MCF 10A (cell line): ENCODE measurements at regions not wholly inside any gene's neighbourhood (a gene's known extent, or its start where the extent isn't known, plus 50 kb on each side); places are given as distances from the start of the nearest gene placed in this dataset.

ENCODE experiments used
- BruUV-seq: library from RNA; stranded (reverse); fragments of 400-500 nt; replicated peaks from 2 replicates; lab custom pipeline; 2021; lab: Mats Ljungman, UMichigan
- CTCF ChIA-PET: fragments of 300-600 bp; sonication (Branson Sonifier 250); formaldehyde crosslinking; extraction: SDS; loops from one replicate; lab custom pipeline; 2021; ENCODE audit warnings: antibody characterized with exemption, inconsistent platforms; lab: Yijun Ruan, JAX
- POLR2A ChIA-PET: fragments of 300-600, 350-650 bp; sonication (Branson Sonifier 250); formaldehyde crosslinking; extraction: SDS; loops from one replicate; lab custom pipeline; 2020; ENCODE audit warnings: antibody characterized with exemption, inconsistent platforms; lab: Yijun Ruan, JAX
- DNase-seq: peaks from one replicate; pipeline ENCODE4 v3.0.0-alpha.2; 2018; ENCODE audit not compliant: unreplicated experiment
- H3K27ac Mint-ChIP-seq: one replicate; pipeline ENCODE4 v1.8.0; 2022; ENCODE audit warnings: mild to moderate bottlenecking, low read depth, mixed read lengths; ENCODE audit not compliant: unreplicated experiment
- H3K27me3 Mint-ChIP-seq: one replicate; pipeline ENCODE4 v1.8.0; 2022; ENCODE audit warnings: mixed read lengths; ENCODE audit not compliant: insufficient read depth, unreplicated experiment
- H3K36me3 Mint-ChIP-seq: one replicate; pipeline ENCODE4 v1.8.0; 2022; ENCODE audit warnings: mild to moderate bottlenecking, moderate library complexity, mixed read lengths; ENCODE audit not compliant: insufficient read depth, unreplicated experiment
- H3K4me1 Mint-ChIP-seq: one replicate; pipeline ENCODE4 v1.8.0; 2022; ENCODE audit warnings: mixed read lengths; ENCODE audit not compliant: insufficient read depth, unreplicated experiment
- H3K4me3 Mint-ChIP-seq: one replicate; pipeline ENCODE4 v1.8.0; 2022; ENCODE audit warnings: mild to moderate bottlenecking, moderate library complexity, mixed read lengths; ENCODE audit not compliant: unreplicated experiment
- H3K9me3 Mint-ChIP-seq: one replicate; pipeline ENCODE4 v1.8.0; 2022; ENCODE audit warnings: mixed read lengths; ENCODE audit not compliant: unreplicated experiment
- CTCF ChIP-seq: fragments of 200-600 bp; IDR thresholded peaks from one replicate; pipeline ENCODE4 v1.8.0; 2022; ENCODE audit warnings: antibody characterized with exemption, mild to moderate bottlenecking; ENCODE audit not compliant: unreplicated experiment
- intact Hi-C: fragments of 100-400 bp; cut with micrococcal nuclease; formaldehyde crosslinking; loops from 2 replicates; pipeline ENCODE4 v1.14.1; 2022

- Mint-ChIP-seq H3K9me3 (peaks cover 12% of the 10 kb centered on the region), H3K4me1 (peaks cover 6% of the 10 kb centered on the region), H3K27ac (no peak overlapping the region), H3K27me3 (no peaks in the 10 kb centered on the region), H3K36me3 (no peaks in the 10 kb centered on the region), H3K4me3 (no peak overlapping the region)
- TF ChIP-seq CTCF, result no peak
- POLR2A ChIA-PET, result no interaction called here
- CTCF ChIA-PET, result no interaction called here
- no peak for DNase-seq
- intact Hi-C loops, result no loop called here
- BruUV-seq, result no TSS peak
These were observed 85.4 kb downstream of the CD83 start for GRCh38 chr6:14202947-14203346.

GRCh38 chr6:14206391-14206790 lies 88.8 kb downstream of the CD83 start:
- Mint-ChIP-seq H3K27ac (no peak overlapping the region), H3K36me3 (no peaks in the 10 kb centered on the region), H3K27me3 (no peaks in the 10 kb centered on the region), H3K4me1 (peaks cover 9% of the 10 kb centered on the region), H3K9me3 (no peaks in the 10 kb centered on the region), H3K4me3 (no peak overlapping the region)
- CTCF ChIA-PET, result interaction anchor here (0.6 kb wide), 1 partner anchor 833 kb away, joined by 5 read pairs; no protein-coding TSS in a partner anchor
- no TSS peak for BruUV-seq
- no peak for DNase-seq
- POLR2A ChIA-PET, result no interaction called here
- intact Hi-C loops, result no loop called here
- TF ChIP-seq CTCF, result no peak

- no TSS peak for BruUV-seq
- H3K9me3 Mint-ChIP-seq, result no peaks in the 10 kb centered on the region
- intact Hi-C loops, result no loop called here
- CTCF ChIA-PET, result no interaction called here
- H3K4me3 Mint-ChIP-seq, result no peak overlapping the region
- H3K36me3 Mint-ChIP-seq, result no peaks in the 10 kb centered on the region
- H3K4me1 Mint-ChIP-seq, result peaks cover 13% of the 10 kb centered on the region
- H3K27ac Mint-ChIP-seq, result no peak overlapping the region
- POLR2A ChIA-PET, result no interaction called here
- no peak for DNase-seq
- TF ChIP-seq CTCF, result no peak
- H3K27me3 Mint-ChIP-seq, result no peaks in the 10 kb centered on the region
These were observed 89.9 kb downstream of the CD83 start for GRCh38 chr6:14207448-14207847.

- peaks cover 13% of the 10 kb centered on the region for H3K4me1 Mint-ChIP-seq
- intact Hi-C loops, result no loop called here
- TF ChIP-seq CTCF, result no peak
- BruUV-seq, result no TSS peak
- H3K27me3 Mint-ChIP-seq, result no peaks in the 10 kb centered on the region
- ChIA-PET CTCF (interaction anchor here (0.6 kb wide), 2 partner anchors 143 to 1079 kb away, joined by 3 to 6 read pairs; no protein-coding TSS in a partner anchor), POLR2A (no interaction called here)
- H3K27ac Mint-ChIP-seq, result no peak overlapping the region
- no peaks in the 10 kb centered on the region for H3K36me3 Mint-ChIP-seq
- DNase-seq, result no peak
- H3K4me3 Mint-ChIP-seq, result peak overlapping the region; percentile 72
- H3K9me3 Mint-ChIP-seq, result no peaks in the 10 kb centered on the region
These were observed 91.4 kb downstream of the CD83 start for GRCh38 chr6:14209000-14209399.
